Neural cell (in vitro differentiated cells): ENCODE measurements at regions not wholly inside any gene's neighbourhood (a gene's known extent, or its start where the extent isn't known, plus 50 kb on each side); places are given as distances from the start of the nearest gene placed in this dataset.

Experiments
- H2AFZ ChIP-seq: fragments of 200-600, 300-800 bp; sonication (generic), shearing (Covaris generic); 2 replicates; pipeline ENCODE4 v1.6.0; 2014; ENCODE audit warnings: low read depth, mild to moderate bottlenecking, antibody characterized with exemption, low read length, moderate library complexity
- H3F3A ChIP-seq: fragments of 200-600 bp; shearing (Covaris generic); 2 replicates; pipeline ENCODE4 v1.6.1; 2016; ENCODE audit warnings: mild to moderate bottlenecking, moderate library complexity, mixed read lengths, antibody characterized with exemption, low read length; ENCODE audit not compliant: insufficient read depth, poor library complexity, severe bottlenecking
- H3K27ac ChIP-seq: fragments of 200-600, 300-800 bp; sonication (generic), shearing (Covaris generic); 2 replicates; pipeline ENCODE4 v1.5.1; 2014; ENCODE audit warnings: mild to moderate bottlenecking, low read length, moderate library complexity
- H3K27me3 ChIP-seq: fragments of 300-800, 200-600 bp; sonication (generic), shearing (Covaris generic); 2 replicates; pipeline ENCODE4 v1.6.0; 2014; ENCODE audit warnings: mild to moderate bottlenecking, low read depth, low read length, moderate library complexity; ENCODE audit not compliant: insufficient read depth
- H3K36me3 ChIP-seq: fragments of 300-800, 200-600 bp; sonication (generic), shearing (Covaris generic); 2 replicates; pipeline ENCODE4 v1.5.1; 2014; ENCODE audit warnings: mild to moderate bottlenecking, antibody characterized with exemption, low read length, moderate library complexity; ENCODE audit not compliant: insufficient read depth
- H3K4me2 ChIP-seq: fragments of 300-800, 200-600 bp; sonication (generic), shearing (Covaris generic); 2 replicates; pipeline ENCODE4 v1.6.0; 2014; ENCODE audit warnings: mild to moderate bottlenecking, low read length
- H3K4me3 ChIP-seq: fragments of 300-800, 200-600 bp; sonication (generic), shearing (Covaris generic); 2 replicates; pipeline ENCODE4 v1.5.1; 2014; ENCODE audit warnings: mild to moderate bottlenecking, low read length, moderate library complexity
- H3K79me2 ChIP-seq: fragments of 200-600 bp; shearing (Covaris generic); replicated peaks from 2 replicates; pipeline ENCODE4 v1.6.0; 2014; ENCODE audit warnings: mild to moderate bottlenecking, low read length, moderate library complexity; ENCODE audit not compliant: insufficient read depth
- H3K9ac ChIP-seq: fragments of 300-800, 200-600 bp; sonication (generic), shearing (Covaris generic); 2 replicates; pipeline ENCODE4 v1.6.1; 2016; ENCODE audit warnings: mild to moderate bottlenecking, low read length, mixed read lengths
- H3K9me2 ChIP-seq: fragments of 200-600 bp; shearing (Covaris generic); 2 replicates; pipeline ENCODE4 v1.6.1; 2016; ENCODE audit warnings: mild to moderate bottlenecking, low read length, mixed read lengths; ENCODE audit not compliant: insufficient read depth
- H3K9me3 ChIP-seq: fragments of 200-600, 300-800 bp; sonication (generic), shearing (Covaris generic); 2 replicates; pipeline ENCODE4 v1.6.1; 2016; ENCODE audit warnings: mild to moderate bottlenecking, mixed run types, low read length, moderate library complexity, mixed read lengths
- H4K20me1 ChIP-seq: fragments of 200-600 bp; shearing (Covaris generic); 2 replicates; pipeline ENCODE4 v1.6.1; 2016; ENCODE audit warnings: mild to moderate bottlenecking, mixed run types; ENCODE audit not compliant: insufficient read depth
- EP300 ChIP-seq: fragments of 450-650 bp; conservative IDR thresholded peaks from 2 replicates; pipeline ENCODE4 v1.6.1; 2014; ENCODE audit warnings: antibody characterized with exemption, mild to moderate bottlenecking, moderate library complexity; ENCODE audit not compliant: poor library complexity, severe bottlenecking
- EZH2 ChIP-seq: fragments of 200-600, 300-800 bp; shearing (Covaris generic), sonication (generic); IDR thresholded peaks from 2 replicates; pipeline ENCODE4 v1.6.1; 2014; ENCODE audit warnings: antibody characterized with exemption, low read length, borderline replicate concordance, mild to moderate bottlenecking; ENCODE audit not compliant: insufficient read depth, poor library complexity, severe bottlenecking
- MXI1 ChIP-seq: fragments of 450-650 bp; conservative IDR thresholded peaks from 2 replicates; pipeline ENCODE4 v1.6.1; 2014; ENCODE audit warnings: antibody characterized with exemption, mild to moderate bottlenecking; ENCODE audit not compliant: poor library complexity, severe bottlenecking
- POLR2AphosphoS5 ChIP-seq: IDR thresholded peaks from 2 replicates; pipeline ENCODE4 v1.6.1; 2012
- RAD21 ChIP-seq: fragments of 450-650 bp; conservative IDR thresholded peaks from 2 replicates; pipeline ENCODE4 v1.6.1; 2014; ENCODE audit warnings: antibody characterized with exemption, mild to moderate bottlenecking, moderate library complexity
- SMC3 ChIP-seq: fragments of 450-650 bp; conservative IDR thresholded peaks from 2 replicates; pipeline ENCODE4 v1.6.1; 2014; ENCODE audit warnings: antibody characterized with exemption, mild to moderate bottlenecking, moderate library complexity; ENCODE audit not compliant: poor library complexity
- TAF1 ChIP-seq: IDR thresholded peaks from 2 replicates; pipeline ENCODE4 v1.6.1; 2012; ENCODE audit warnings: low read depth
- TF ChIP-seq, protein P1 (sequence below): IDR thresholded peaks from 2 replicates; pipeline ENCODE4 v1.6.1; 2012; ENCODE audit warnings: borderline replicate concordance
- TF ChIP-seq, protein P2 (sequence below): fragments of 450-650 bp; IDR thresholded peaks from 2 replicates; pipeline ENCODE4 v1.5.1; 2014; ENCODE audit warnings: antibody characterized with exemption, mild to moderate bottlenecking, moderate library complexity; ENCODE audit not compliant: poor library complexity, severe bottlenecking

DNA sequence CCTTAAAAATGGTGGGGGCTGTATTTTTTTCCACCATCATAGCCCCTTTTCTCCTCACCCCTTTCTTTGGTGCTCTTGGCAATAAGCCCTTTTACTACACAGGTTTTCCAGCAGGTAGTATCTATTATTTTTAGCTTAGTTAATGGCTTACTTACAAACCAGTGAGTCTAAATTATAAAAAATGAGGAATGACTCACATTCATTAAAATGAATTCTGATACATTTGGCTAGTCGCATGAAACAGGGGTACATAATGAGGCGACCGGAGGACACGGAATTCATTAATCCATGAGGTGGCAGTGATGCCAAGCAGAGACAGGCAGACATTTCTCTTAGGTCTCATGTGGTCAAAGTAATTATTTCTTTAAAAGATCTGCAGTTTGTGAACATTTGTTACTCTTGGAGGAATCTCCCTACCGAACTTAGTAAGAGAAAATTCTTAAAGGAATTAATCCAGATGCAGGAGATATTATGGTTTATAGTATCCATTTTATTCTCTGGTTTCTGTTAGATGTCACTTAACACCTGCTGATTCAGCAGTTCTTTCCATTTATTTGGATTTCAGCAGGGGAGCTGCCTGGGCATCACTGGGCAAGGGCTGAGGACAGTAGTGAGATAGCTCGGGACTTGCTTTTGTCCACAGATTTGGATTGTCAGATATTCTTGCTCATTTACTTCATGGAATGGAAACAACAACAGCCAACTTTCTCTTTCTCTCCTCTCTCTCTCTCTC, 575.0 kb upstream of the NR3C2 start:
- Histone ChIP-seq H3K9me3 (no peaks in the 10 kb centered on the region), H3K4me2 (no peak overlapping the region), H3K27ac (no peak overlapping the region), H3K79me2 (no peaks in the 10 kb centered on the region), H3F3A (no peaks in the 10 kb centered on the region), H4K20me1 (no peaks in the 10 kb centered on the region), H3K9ac (no peak overlapping the region), H3K4me3 (no peak overlapping the region), H2AFZ (no peak overlapping the region), H3K36me3 (no peaks in the 10 kb centered on the region), H3K27me3 (no peaks in the 10 kb centered on the region), H3K9me2 (no peaks in the 10 kb centered on the region)
- TF ChIP-seq TAF1 (no peak), SMC3 (no peak), RAD21 (no peak), POLR2AphosphoS5 (no peak), EZH2 (no peak), EP300 (no peak), MXI1 (no peak)
- TF ChIP-seq, protein P1, sequence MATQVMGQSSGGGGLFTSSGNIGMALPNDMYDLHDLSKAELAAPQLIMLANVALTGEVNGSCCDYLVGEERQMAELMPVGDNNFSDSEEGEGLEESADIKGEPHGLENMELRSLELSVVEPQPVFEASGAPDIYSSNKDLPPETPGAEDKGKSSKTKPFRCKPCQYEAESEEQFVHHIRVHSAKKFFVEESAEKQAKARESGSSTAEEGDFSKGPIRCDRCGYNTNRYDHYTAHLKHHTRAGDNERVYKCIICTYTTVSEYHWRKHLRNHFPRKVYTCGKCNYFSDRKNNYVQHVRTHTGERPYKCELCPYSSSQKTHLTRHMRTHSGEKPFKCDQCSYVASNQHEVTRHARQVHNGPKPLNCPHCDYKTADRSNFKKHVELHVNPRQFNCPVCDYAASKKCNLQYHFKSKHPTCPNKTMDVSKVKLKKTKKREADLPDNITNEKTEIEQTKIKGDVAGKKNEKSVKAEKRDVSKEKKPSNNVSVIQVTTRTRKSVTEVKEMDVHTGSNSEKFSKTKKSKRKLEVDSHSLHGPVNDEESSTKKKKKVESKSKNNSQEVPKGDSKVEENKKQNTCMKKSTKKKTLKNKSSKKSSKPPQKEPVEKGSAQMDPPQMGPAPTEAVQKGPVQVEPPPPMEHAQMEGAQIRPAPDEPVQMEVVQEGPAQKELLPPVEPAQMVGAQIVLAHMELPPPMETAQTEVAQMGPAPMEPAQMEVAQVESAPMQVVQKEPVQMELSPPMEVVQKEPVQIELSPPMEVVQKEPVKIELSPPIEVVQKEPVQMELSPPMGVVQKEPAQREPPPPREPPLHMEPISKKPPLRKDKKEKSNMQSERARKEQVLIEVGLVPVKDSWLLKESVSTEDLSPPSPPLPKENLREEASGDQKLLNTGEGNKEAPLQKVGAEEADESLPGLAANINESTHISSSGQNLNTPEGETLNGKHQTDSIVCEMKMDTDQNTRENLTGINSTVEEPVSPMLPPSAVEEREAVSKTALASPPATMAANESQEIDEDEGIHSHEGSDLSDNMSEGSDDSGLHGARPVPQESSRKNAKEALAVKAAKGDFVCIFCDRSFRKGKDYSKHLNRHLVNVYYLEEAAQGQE = no peak
- TF ChIP-seq, protein P2, sequence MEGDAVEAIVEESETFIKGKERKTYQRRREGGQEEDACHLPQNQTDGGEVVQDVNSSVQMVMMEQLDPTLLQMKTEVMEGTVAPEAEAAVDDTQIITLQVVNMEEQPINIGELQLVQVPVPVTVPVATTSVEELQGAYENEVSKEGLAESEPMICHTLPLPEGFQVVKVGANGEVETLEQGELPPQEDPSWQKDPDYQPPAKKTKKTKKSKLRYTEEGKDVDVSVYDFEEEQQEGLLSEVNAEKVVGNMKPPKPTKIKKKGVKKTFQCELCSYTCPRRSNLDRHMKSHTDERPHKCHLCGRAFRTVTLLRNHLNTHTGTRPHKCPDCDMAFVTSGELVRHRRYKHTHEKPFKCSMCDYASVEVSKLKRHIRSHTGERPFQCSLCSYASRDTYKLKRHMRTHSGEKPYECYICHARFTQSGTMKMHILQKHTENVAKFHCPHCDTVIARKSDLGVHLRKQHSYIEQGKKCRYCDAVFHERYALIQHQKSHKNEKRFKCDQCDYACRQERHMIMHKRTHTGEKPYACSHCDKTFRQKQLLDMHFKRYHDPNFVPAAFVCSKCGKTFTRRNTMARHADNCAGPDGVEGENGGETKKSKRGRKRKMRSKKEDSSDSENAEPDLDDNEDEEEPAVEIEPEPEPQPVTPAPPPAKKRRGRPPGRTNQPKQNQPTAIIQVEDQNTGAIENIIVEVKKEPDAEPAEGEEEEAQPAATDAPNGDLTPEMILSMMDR = no peak

DNA sequence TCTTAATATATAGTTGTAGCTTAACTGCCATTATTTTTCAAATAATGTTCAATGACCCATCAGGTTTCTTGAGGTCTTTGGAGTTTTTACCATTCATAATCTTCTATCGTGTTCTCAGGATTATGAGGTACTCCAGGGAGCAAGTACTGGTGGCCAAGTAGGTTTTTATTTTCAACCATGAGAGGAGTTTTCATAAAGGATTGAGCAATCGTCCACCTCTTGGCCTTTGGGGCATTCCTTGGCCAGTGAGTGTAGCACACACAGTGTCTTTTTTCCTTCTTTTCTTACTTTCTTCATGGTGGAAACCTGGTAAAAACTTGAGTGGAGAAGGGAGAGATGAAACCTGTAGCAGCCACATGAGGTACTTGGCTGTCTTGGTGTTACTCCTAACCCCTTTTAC, 567.0 kb upstream of the NR3C2 start:
- Histone ChIP-seq H3K9me2 (no peaks in the 10 kb centered on the region), H3K4me3 (no peak overlapping the region), H2AFZ (no peak overlapping the region), H3K79me2 (no peaks in the 10 kb centered on the region), H3F3A (no peaks in the 10 kb centered on the region), H3K27ac (no peak overlapping the region), H3K9ac (no peak overlapping the region), H3K27me3 (no peaks in the 10 kb centered on the region), H3K4me2 (no peak overlapping the region), H3K9me3 (no peaks in the 10 kb centered on the region), H3K36me3 (no peaks in the 10 kb centered on the region), H4K20me1 (no peaks in the 10 kb centered on the region)
- TF ChIP-seq, protein P1 = no peak
- no peak for TF ChIP-seq EP300
- no peak for TF ChIP-seq SMC3
- TF ChIP-seq MXI1 = no peak
- TF ChIP-seq EZH2 = no peak
- no peak for TF ChIP-seq RAD21
- no peak for TF ChIP-seq TAF1
- TF ChIP-seq POLR2AphosphoS5 = no peak
